Gastroesophageal sphincter (tissue), 3 donors: ENCODE measurements at regions not wholly inside any gene's neighbourhood (a gene's known extent, or its start where the extent isn't known, plus 50 kb on each side); places are given as distances from the start of the nearest gene placed in this dataset.

Source experiments
- EP300 ChIP-seq: sonication (generic); formaldehyde crosslinking; IDR thresholded peaks from one replicate; pipeline ENCODE4 v1.6.1; 2017; ENCODE audit warnings: antibody characterized with exemption, mild to moderate bottlenecking
- TF ChIP-seq, protein P1 (sequence below), 4 experiments: fragments of 200-600 bp in 2 of 4; fragments of 450-650 bp in 2 of 4; sonication (generic) in 1 of 4; IDR thresholded peaks; one replicate each; pipeline ENCODE4 v1.5.1; 2017 to 2019; ENCODE audit warnings: antibody characterized with exemption in 4 of 4, mild to moderate bottlenecking in 2 of 4, moderate library complexity in 2 of 4

DNA sequence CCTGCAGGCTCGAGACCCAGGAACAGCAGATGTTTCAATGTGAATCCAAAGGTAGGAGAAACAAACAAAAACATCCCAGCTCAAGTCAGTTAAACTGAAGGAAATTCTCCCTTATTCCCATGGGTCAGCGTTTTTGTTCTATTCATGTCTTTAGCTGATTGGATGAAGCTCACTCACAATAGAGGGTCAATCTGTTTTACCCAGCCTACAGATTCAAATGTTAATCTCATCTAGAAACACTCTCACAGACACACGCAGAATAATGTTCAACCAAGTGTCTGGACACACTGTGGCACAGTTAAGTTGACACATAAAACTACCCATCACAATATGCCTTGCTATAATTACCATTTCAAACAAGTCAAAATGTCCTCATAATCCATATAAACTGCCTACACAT is 180.6 kb upstream of the CDH8 start:
- TF ChIP-seq, protein P1, sequence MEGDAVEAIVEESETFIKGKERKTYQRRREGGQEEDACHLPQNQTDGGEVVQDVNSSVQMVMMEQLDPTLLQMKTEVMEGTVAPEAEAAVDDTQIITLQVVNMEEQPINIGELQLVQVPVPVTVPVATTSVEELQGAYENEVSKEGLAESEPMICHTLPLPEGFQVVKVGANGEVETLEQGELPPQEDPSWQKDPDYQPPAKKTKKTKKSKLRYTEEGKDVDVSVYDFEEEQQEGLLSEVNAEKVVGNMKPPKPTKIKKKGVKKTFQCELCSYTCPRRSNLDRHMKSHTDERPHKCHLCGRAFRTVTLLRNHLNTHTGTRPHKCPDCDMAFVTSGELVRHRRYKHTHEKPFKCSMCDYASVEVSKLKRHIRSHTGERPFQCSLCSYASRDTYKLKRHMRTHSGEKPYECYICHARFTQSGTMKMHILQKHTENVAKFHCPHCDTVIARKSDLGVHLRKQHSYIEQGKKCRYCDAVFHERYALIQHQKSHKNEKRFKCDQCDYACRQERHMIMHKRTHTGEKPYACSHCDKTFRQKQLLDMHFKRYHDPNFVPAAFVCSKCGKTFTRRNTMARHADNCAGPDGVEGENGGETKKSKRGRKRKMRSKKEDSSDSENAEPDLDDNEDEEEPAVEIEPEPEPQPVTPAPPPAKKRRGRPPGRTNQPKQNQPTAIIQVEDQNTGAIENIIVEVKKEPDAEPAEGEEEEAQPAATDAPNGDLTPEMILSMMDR (IDR thresholded peaks at IDR 0.05), result no peak
- no peak for TF ChIP-seq EP300
